ENCODE measurements at regions not wholly inside any gene's neighbourhood (a gene's known extent, or its start where the extent isn't known, plus 50 kb on each side); places are given as distances from the start of the nearest gene placed in this dataset.

- no peak for TF ChIP-seq SIN3A (IDR thresholded peaks at IDR 0.05; ENCODE audit: borderline replicate concordance, insufficient read depth, low read length)
Observed at GRCh38 chr2:41847744-41848441, 199.9 kb upstream of the PKDCC start.

- TF ChIP-seq POLR2AphosphoS5 (IDR thresholded peaks at IDR 0.05; ENCODE audit: low read depth, low read length) (no peak), SIN3A (IDR thresholded peaks at IDR 0.05; ENCODE audit: borderline replicate concordance, insufficient read depth, low read length) (no peak), FOXP2 (optimal IDR thresholded peaks at IDR 0.05; ENCODE audit: borderline replicate concordance, extremely low read depth, extremely low read length, insufficient read depth) (no peak), TAF1 (IDR thresholded peaks at IDR 0.05; ENCODE audit: borderline replicate concordance, insufficient read depth, low read length) (no peak)
- TF ChIP-seq, protein P1, sequence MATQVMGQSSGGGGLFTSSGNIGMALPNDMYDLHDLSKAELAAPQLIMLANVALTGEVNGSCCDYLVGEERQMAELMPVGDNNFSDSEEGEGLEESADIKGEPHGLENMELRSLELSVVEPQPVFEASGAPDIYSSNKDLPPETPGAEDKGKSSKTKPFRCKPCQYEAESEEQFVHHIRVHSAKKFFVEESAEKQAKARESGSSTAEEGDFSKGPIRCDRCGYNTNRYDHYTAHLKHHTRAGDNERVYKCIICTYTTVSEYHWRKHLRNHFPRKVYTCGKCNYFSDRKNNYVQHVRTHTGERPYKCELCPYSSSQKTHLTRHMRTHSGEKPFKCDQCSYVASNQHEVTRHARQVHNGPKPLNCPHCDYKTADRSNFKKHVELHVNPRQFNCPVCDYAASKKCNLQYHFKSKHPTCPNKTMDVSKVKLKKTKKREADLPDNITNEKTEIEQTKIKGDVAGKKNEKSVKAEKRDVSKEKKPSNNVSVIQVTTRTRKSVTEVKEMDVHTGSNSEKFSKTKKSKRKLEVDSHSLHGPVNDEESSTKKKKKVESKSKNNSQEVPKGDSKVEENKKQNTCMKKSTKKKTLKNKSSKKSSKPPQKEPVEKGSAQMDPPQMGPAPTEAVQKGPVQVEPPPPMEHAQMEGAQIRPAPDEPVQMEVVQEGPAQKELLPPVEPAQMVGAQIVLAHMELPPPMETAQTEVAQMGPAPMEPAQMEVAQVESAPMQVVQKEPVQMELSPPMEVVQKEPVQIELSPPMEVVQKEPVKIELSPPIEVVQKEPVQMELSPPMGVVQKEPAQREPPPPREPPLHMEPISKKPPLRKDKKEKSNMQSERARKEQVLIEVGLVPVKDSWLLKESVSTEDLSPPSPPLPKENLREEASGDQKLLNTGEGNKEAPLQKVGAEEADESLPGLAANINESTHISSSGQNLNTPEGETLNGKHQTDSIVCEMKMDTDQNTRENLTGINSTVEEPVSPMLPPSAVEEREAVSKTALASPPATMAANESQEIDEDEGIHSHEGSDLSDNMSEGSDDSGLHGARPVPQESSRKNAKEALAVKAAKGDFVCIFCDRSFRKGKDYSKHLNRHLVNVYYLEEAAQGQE (IDR thresholded peaks at IDR 0.05; ENCODE audit: insufficient read depth in 1 of 2, low read depth in 2 of 2, low read length in 2 of 2) = no peak
Observed at GRCh38 chr2:41851554-41851953, 196.3 kb upstream of the PKDCC start.

- TF ChIP-seq, protein P1 (IDR thresholded peaks at IDR 0.05; ENCODE audit: insufficient read depth in 1 of 2, low read depth in 2 of 2, low read length in 2 of 2) = no peak
- no peak for TF ChIP-seq TAF1 (IDR thresholded peaks at IDR 0.05; ENCODE audit: borderline replicate concordance, insufficient read depth, low read length)
- no peak for TF ChIP-seq POLR2AphosphoS5 (IDR thresholded peaks at IDR 0.05; ENCODE audit: low read depth, low read length)
- TF ChIP-seq FOXP2 (optimal IDR thresholded peaks at IDR 0.05; ENCODE audit: borderline replicate concordance, extremely low read depth, extremely low read length, insufficient read depth) = no peak
- TF ChIP-seq SIN3A (IDR thresholded peaks at IDR 0.05; ENCODE audit: borderline replicate concordance, insufficient read depth, low read length) = no peak
Observed at GRCh38 chr2:41853427-41854191, 194.2 kb upstream of the PKDCC start.

DNA sequence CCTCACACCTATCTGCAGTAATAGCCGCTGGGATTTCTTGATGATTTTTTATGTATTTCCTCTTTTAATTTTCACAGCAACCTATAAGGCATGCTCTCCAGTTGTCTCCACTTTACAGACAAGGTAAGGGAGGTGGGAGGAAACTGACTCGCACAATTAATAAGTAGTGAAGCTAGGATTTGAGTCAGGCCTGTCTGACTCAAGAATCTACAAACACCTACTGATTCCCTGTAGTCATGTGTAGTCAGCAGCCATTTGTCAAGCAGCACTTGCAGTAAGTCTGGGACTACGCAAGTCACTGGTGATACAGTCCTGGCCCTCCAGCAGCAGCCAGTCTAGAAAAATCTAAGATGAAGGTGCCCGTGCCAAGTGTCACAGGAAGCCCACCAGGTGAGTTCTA lies 193.6 kb upstream of the PKDCC start:
- TF ChIP-seq POLR2AphosphoS5 (IDR thresholded peaks at IDR 0.05; ENCODE audit: low read depth, low read length) (no peak), FOXP2 (optimal IDR thresholded peaks at IDR 0.05; ENCODE audit: borderline replicate concordance, extremely low read depth, extremely low read length, insufficient read depth) (no peak)

DNA sequence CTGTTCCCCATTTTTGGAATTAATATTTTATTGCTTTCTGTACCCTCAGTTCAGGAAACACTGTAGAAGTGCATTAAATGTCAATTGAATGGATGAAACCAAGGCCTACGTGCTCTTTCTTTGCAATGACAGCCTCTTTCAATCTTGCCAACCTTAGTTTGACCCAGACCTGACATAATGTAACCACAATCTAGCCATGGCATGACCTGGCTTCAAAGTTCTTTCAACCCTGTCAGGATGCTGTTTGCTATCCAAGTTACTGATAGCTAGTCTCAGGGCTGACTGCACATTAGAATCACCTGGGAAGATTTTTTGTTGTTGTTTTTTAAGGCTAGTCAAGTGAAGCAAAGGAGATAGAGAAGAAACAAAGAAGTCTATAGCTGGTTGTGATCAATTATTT lies 190.9 kb upstream of the PKDCC start:
- TF ChIP-seq SIN3A (IDR thresholded peaks at IDR 0.05; ENCODE audit: borderline replicate concordance, insufficient read depth, low read length) (no peak), FOXP2 (optimal IDR thresholded peaks at IDR 0.05; ENCODE audit: borderline replicate concordance, extremely low read depth, extremely low read length, insufficient read depth) (no peak), TAF1 (IDR thresholded peaks at IDR 0.05; ENCODE audit: borderline replicate concordance, insufficient read depth, low read length) (no peak), POLR2AphosphoS5 (IDR thresholded peaks at IDR 0.05; ENCODE audit: low read depth, low read length) (no peak)
- TF ChIP-seq, protein P1 (IDR thresholded peaks at IDR 0.05; ENCODE audit: insufficient read depth in 1 of 2, low read depth in 2 of 2, low read length in 2 of 2) = no peak
